Hepatocyte (in vitro differentiated cells): ENCODE measurements at regions not wholly inside any gene's neighbourhood (a gene's known extent, or its start where the extent isn't known, plus 50 kb on each side); places are given as distances from the start of the nearest gene placed in this dataset.
A peak's percentile ranks its signal among the peaks of the same experiment; 100 is the strongest.

Source experiments
- DNase-seq: peaks from one replicate; pipeline ENCODE4 v3.0.0-alpha.2; 2016; ENCODE audit warnings: low spot score
- H2AFZ ChIP-seq: fragments of 200-600 bp; sonication (generic); 2 replicates; pipeline ENCODE4 v1.6.0; 2016; ENCODE audit warnings: antibody characterized with exemption, mild to moderate bottlenecking
- H3K27ac ChIP-seq: fragments of 200-600 bp; sonication (generic); 2 replicates; pipeline ENCODE4 v1.5.1; 2016; ENCODE audit warnings: mild to moderate bottlenecking
- H3K27me3 ChIP-seq: fragments of 200-600 bp; sonication (generic); 2 replicates; pipeline ENCODE4 v1.6.1; 2016
- H3K36me3 ChIP-seq: fragments of 200-600 bp; sonication (generic); replicated peaks from 2 replicates; pipeline ENCODE4 v1.5.1; 2016; ENCODE audit warnings: low read depth; ENCODE audit not compliant: insufficient read depth
- H3K4me1 ChIP-seq: fragments of 200-600 bp; sonication (generic); 2 replicates; pipeline ENCODE4 v1.5.1; 2016; ENCODE audit warnings: mild to moderate bottlenecking, moderate library complexity; ENCODE audit not compliant: insufficient read depth
- H3K4me2 ChIP-seq: fragments of 200-600 bp; sonication (generic); 2 replicates; pipeline ENCODE4 v1.6.0; 2016
- H3K4me3 ChIP-seq: fragments of 200-600 bp; sonication (generic); 2 replicates; pipeline ENCODE4 v1.5.1; 2016; ENCODE audit warnings: mild to moderate bottlenecking
- H3K79me2 ChIP-seq: fragments of 200-600 bp; sonication (generic); 2 replicates; pipeline ENCODE4 v1.6.0; 2017; ENCODE audit warnings: mild to moderate bottlenecking
- H3K9me2 ChIP-seq: fragments of 200-600 bp; sonication (generic); replicated peaks from 2 replicates; pipeline ENCODE4 v1.6.0; 2017; ENCODE audit warnings: mild to moderate bottlenecking; ENCODE audit not compliant: insufficient read depth
- H3K9me3 ChIP-seq: fragments of 200-600 bp; sonication (generic); 2 replicates; pipeline ENCODE4 v1.5.1; 2016; ENCODE audit warnings: low read depth, mild to moderate bottlenecking
- H4K20me1 ChIP-seq: fragments of 200-600 bp; sonication (generic); 2 replicates; pipeline ENCODE4 v1.6.0; 2016; ENCODE audit warnings: mild to moderate bottlenecking; ENCODE audit not compliant: insufficient read depth, poor library complexity, severe bottlenecking
- EZH2 ChIP-seq: fragments of 200-600 bp; sonication (generic); IDR thresholded peaks from 2 replicates; pipeline ENCODE4 v1.6.1; 2016; ENCODE audit warnings: antibody characterized with exemption, mild to moderate bottlenecking, borderline replicate concordance
- EZH2phosphoT487 ChIP-seq: fragments of 200-600 bp; sonication (generic); IDR thresholded peaks from one replicate; pipeline ENCODE4 v1.6.1; 2018; ENCODE audit warnings: antibody characterized with exemption, mild to moderate bottlenecking, low read depth, moderate library complexity; ENCODE audit not compliant: unreplicated experiment, severe bottlenecking
- WGBS: methylation state at CpG from one replicate; pipeline ENCODE4 v1.1.6; 2016; ENCODE audit warnings: low lambda C conversion rate; ENCODE audit errors: missing lambda C conversion rate; 5-methylcytosine and 5-hydroxymethylcytosine counted together
- TF ChIP-seq, protein P1 (sequence below): fragments of 200-600 bp; sonication (generic); IDR thresholded peaks from 2 replicates; pipeline ENCODE4 v1.5.1; 2016; ENCODE audit warnings: antibody characterized with exemption, mild to moderate bottlenecking; ENCODE audit not compliant: poor library complexity

DNA sequence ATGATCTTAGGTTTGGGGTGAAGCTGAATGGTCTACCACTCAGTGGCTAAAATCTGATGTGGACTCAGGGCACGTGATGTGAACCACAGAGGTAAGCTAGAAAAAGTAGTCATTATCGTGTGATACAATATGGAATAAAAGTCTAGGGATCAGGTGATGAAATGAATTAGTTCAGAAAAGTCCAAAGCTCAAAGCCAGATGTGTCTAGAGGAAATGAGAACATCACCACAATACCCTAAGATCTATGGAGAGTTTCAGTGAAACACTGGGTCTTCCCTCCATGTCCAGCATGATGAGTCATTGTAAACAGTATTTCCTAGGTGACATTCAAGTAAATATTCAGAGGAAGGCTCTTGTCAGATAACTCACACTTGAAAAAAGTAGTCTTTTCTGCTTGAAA lies 1257.4 kb upstream of the ZEB2 start:
- H3K4me1 ChIP-seq, result no peaks in the 10 kb centered on the region
- no peaks in the 10 kb centered on the region for H3K79me2 ChIP-seq
- no peak overlapping the region for H3K4me3 ChIP-seq
- no peaks in the 10 kb centered on the region for H3K9me2 ChIP-seq
- TF ChIP-seq EZH2phosphoT487 (no peak), EZH2 (no peak)
- TF ChIP-seq, protein P1, sequence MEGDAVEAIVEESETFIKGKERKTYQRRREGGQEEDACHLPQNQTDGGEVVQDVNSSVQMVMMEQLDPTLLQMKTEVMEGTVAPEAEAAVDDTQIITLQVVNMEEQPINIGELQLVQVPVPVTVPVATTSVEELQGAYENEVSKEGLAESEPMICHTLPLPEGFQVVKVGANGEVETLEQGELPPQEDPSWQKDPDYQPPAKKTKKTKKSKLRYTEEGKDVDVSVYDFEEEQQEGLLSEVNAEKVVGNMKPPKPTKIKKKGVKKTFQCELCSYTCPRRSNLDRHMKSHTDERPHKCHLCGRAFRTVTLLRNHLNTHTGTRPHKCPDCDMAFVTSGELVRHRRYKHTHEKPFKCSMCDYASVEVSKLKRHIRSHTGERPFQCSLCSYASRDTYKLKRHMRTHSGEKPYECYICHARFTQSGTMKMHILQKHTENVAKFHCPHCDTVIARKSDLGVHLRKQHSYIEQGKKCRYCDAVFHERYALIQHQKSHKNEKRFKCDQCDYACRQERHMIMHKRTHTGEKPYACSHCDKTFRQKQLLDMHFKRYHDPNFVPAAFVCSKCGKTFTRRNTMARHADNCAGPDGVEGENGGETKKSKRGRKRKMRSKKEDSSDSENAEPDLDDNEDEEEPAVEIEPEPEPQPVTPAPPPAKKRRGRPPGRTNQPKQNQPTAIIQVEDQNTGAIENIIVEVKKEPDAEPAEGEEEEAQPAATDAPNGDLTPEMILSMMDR, result no peak
- peak; percentile 26 for DNase-seq
- H3K4me2 ChIP-seq, result no peak overlapping the region
- no peaks in the 10 kb centered on the region for H3K9me3 ChIP-seq
- H3K27me3 ChIP-seq, result no peaks in the 10 kb centered on the region
- H2AFZ ChIP-seq, result no peak overlapping the region
- H4K20me1 ChIP-seq, result no peaks in the 10 kb centered on the region
- H3K27ac ChIP-seq, result peak overlapping the region; percentile 64
- no peaks in the 10 kb centered on the region for H3K36me3 ChIP-seq
- WGBS, result 97% methylated on average over 2 of the region's 2 CpGs

DNA sequence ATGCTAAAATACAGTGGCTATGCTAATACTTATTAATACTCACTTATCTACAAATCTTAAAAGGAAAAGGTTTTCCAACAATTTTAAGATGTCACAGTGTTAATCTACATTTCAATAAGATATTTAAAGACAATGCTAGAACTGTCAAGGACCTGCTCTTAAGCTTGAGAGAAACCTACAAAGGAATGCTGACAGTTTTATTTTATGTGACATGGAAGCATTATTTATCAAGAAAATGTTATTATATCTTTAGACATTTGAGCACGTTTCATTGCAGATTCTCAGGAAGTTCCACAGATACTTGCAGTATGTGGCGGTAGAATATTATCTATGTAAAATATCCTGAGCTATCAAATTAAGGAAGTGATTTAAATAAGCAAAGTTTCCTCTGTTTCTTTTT lies 1255.7 kb upstream of the ZEB2 start:
- Histone ChIP-seq H3K4me2 (no peak overlapping the region), H3K9me3 (no peaks in the 10 kb centered on the region), H3K79me2 (no peaks in the 10 kb centered on the region), H3K27me3 (no peaks in the 10 kb centered on the region), H2AFZ (no peak overlapping the region), H4K20me1 (no peaks in the 10 kb centered on the region), H3K9me2 (no peaks in the 10 kb centered on the region), H3K4me3 (no peak overlapping the region), H3K27ac (no peak overlapping the region), H3K4me1 (no peaks in the 10 kb centered on the region), H3K36me3 (no peaks in the 10 kb centered on the region)
- DNase-seq, result no peak
- 69% methylated on average over 2 of the region's 2 CpGs for WGBS
- no peak for TF ChIP-seq EZH2phosphoT487
- TF ChIP-seq, protein P1, result no peak
- TF ChIP-seq EZH2, result no peak

DNA sequence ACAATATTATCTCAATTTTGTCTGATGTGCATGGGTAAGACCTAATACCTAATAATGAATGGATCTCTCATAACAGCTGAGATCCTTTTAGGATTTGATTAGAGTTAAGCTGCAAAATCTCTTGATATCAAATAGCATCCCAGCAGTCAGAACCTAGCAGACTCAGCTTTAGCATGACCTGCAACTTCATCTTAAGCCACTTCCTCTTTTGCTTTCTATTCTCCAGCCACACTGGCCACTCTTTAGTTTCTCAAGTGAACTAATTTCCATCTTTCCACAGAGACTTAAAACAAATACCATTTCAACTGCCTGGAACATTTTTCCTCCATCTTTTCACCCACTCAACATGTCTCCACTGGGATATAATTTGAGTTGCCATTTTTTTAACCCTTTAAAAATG lies 1251.6 kb upstream of the ZEB2 start:
- Histone ChIP-seq H2AFZ (no peak overlapping the region), H3K9me3 (no peaks in the 10 kb centered on the region), H3K36me3 (no peaks in the 10 kb centered on the region)

More for the DNA sequence above, 1251.6 kb upstream of the ZEB2 start:
- Histone ChIP-seq H3K9me2 (no peaks in the 10 kb centered on the region), H4K20me1 (no peaks in the 10 kb centered on the region), H3K4me2 (no peak overlapping the region), H3K4me3 (no peak overlapping the region), H3K4me1 (peaks cover 6% of the 10 kb centered on the region), H3K27me3 (no peaks in the 10 kb centered on the region), H3K79me2 (no peaks in the 10 kb centered on the region), H3K27ac (no peak overlapping the region)
- DNase-seq, result no peak
- TF ChIP-seq EZH2phosphoT487, result no peak
- TF ChIP-seq, protein P1, result no peak
- no peak for TF ChIP-seq EZH2
